ENCODE measurements at regions not wholly inside any gene's neighbourhood (a gene's known extent, or its start where the extent isn't known, plus 50 kb on each side); places are given as distances from the start of the nearest gene placed in this dataset.

GRCh38 chr5:10144040-10144439, 105.6 kb downstream of the ATPSCKMT start:
- TF ChIP-seq CTCF (conservative IDR thresholded peaks at IDR 0.05; ENCODE audit: low read length) (no peak), EZH2phosphoT487 (IDR thresholded peaks at IDR 0.05; ENCODE audit: borderline replicate concordance, low read depth, low read length) (no peak)
